Common myeloid progenitor, CD34-positive (primary cell): ENCODE measurements at regions not wholly inside any gene's neighbourhood (a gene's known extent, or its start where the extent isn't known, plus 50 kb on each side); places are given as distances from the start of the nearest gene placed in this dataset.

Experiments used
- CTCF ChIA-PET: fragments of 350-600 bp; sonication (Branson Sonifier 250); formaldehyde crosslinking; loops from one replicate; lab custom pipeline; 2021; ENCODE audit warnings: antibody characterized with exemption; lab: Charles Lee
- POLR2A ChIA-PET: fragments of 350-600 bp; sonication (Branson Sonifier 250); formaldehyde crosslinking; loops from one replicate; lab custom pipeline; 2021; ENCODE audit warnings: antibody characterized with exemption; lab: Charles Lee
- DNase-seq, 3 donors: peaks; one replicate each; pipeline versions ENCODE4 v3.0.0 to v3.0.0-alpha.2; 2013
- H3K27ac ChIP-seq, 2 experiments: 1 replicate in 1 of 2; 2 replicates in 1 of 2; pipeline ENCODE4 v1.7.0; 2013; ENCODE audit warnings: inconsistent platforms in 2 of 2, low read length in 2 of 2, mild to moderate bottlenecking in 2 of 2, low read depth in 1 of 2, moderate library complexity in 1 of 2; ENCODE audit not compliant: severe bottlenecking in 2 of 2, insufficient read depth in 1 of 2, poor library complexity in 1 of 2
- H3K27me3 ChIP-seq, 5 experiments: replicated peaks in 2 of 5; 1 replicate in 3 of 5; 2 replicates in 2 of 5; pipeline versions ENCODE4 v1.6.1 to v1.7.0; 2013; ENCODE audit warnings: low read length in 4 of 5, mild to moderate bottlenecking in 2 of 5, moderate library complexity in 2 of 5, inconsistent platforms in 1 of 5; ENCODE audit not compliant: insufficient read depth in 5 of 5, control insufficient read depth in 4 of 5
- H3K36me3 ChIP-seq, 4 experiments: 1 replicate in 2 of 4; 2 replicates in 2 of 4; pipeline versions ENCODE4 v1.6.1 to v1.7.0; 2013; ENCODE audit warnings: low read length in 3 of 4, control low read depth in 1 of 4, mild to moderate bottlenecking in 1 of 4; ENCODE audit not compliant: control insufficient read depth in 4 of 4, insufficient read depth in 4 of 4
- H3K4me1 ChIP-seq, 4 experiments: 1 replicate in 3 of 4; 2 replicates in 1 of 4; pipeline versions ENCODE4 v1.6.1 to v1.7.1; 2013; ENCODE audit warnings: low read length in 3 of 4, mild to moderate bottlenecking in 3 of 4, control low read depth in 1 of 4, inconsistent platforms in 1 of 4, moderate library complexity in 1 of 4; ENCODE audit not compliant: control insufficient read depth in 4 of 4, insufficient read depth in 4 of 4; ENCODE audit errors: control extremely low read depth in 1 of 4
- H3K4me3 ChIP-seq, 7 experiments: 1 replicate in 4 of 7; 2 replicates in 3 of 7; pipeline versions ENCODE4 v1.5.1 to v1.7.0; 2013; ENCODE audit warnings: mild to moderate bottlenecking in 7 of 7, low read length in 6 of 7, moderate library complexity in 6 of 7, inconsistent platforms in 2 of 7, low read depth in 2 of 7, control low read depth in 1 of 7; ENCODE audit not compliant: insufficient read depth in 4 of 7, control insufficient read depth in 1 of 7; ENCODE audit errors: extremely low read depth in 1 of 7
- H3K9me3 ChIP-seq, 5 experiments: 1 replicate in 4 of 5; 2 replicates in 1 of 5; pipeline versions ENCODE4 v1.6.1 to v1.7.1; 2013; ENCODE audit warnings: low read length in 4 of 5, mild to moderate bottlenecking in 2 of 5, inconsistent platforms in 1 of 5, low read depth in 1 of 5, moderate library complexity in 1 of 5; ENCODE audit not compliant: control insufficient read depth in 4 of 5, insufficient read depth in 2 of 5; ENCODE audit errors: control extremely low read depth in 1 of 5
- WGBS: methylation state at CpG from one replicate; pipeline ENCODE4 v1.1.5; 2013; ENCODE audit not compliant: insufficient coverage; 5-methylcytosine and 5-hydroxymethylcytosine counted together

GRCh38 chr1:239786464-239786863 is 305.2 kb upstream of the FMN2 start:
- no peak for DNase-seq
- WGBS = 100% methylated on average over 8 of the region's 10 CpGs

GRCh38 chr1:239792157-239792556 is 299.5 kb upstream of the FMN2 start:
- CTCF ChIA-PET = interaction anchor here (0.6 to 1.7 kb wide), 5 partner anchors 17 to 457 kb away, joined by 3 to 4 read pairs (median 3); no protein-coding TSS in a partner anchor
- H3K4me1 ChIP-seq = peaks cover 5 to 43% (median 14%) of the 10 kb centered on the region in 4 experiments
- no peak for DNase-seq

More at GRCh38 chr1:239786464-239786863, 305.2 kb upstream of the FMN2 start:
- CTCF ChIA-PET = interaction anchor here (2.1 kb wide), 1 partner anchor 15 kb away, joined by 4 read pairs; no protein-coding TSS in a partner anchor
- POLR2A ChIA-PET = no interaction called here
- peaks cover 0 to 2% (median 0%) of the 10 kb centered on the region in 4 experiments for H3K4me1 ChIP-seq
- peaks cover 0 to 4% (median 0%) of the 10 kb centered on the region in 5 experiments for H3K9me3 ChIP-seq
- H3K27ac ChIP-seq = no peak overlapping the region
- H3K4me3 ChIP-seq = no peak overlapping the region
- peaks cover 0 to 9% (median 7%) of the 10 kb centered on the region in 4 experiments for H3K36me3 ChIP-seq
- H3K27me3 ChIP-seq = no peaks in the 10 kb centered on the region

GRCh38 chr1:239795304-239795703 is 296.4 kb upstream of the FMN2 start:
- CTCF ChIA-PET = interaction anchor here (1.0 to 2.5 kb wide), 2 partner anchors 24 to 76 kb away, joined by 6 to 8 read pairs; no protein-coding TSS in a partner anchor
- peak; percentile 51 to 88 (median 71) for DNase-seq
- Histone ChIP-seq H3K27me3 (no peaks in the 10 kb centered on the region), H3K4me1 (peaks cover 5 to 43% (median 14%) of the 10 kb centered on the region in 4 experiments), H3K9me3 (no peaks in the 10 kb centered on the region), H3K36me3 (peaks cover 0 to under 1% (median 0%) of the 10 kb centered on the region in 4 experiments), H3K4me3 (peak overlapping the region in 2 of 7 experiments; percentile 43 to 57), H3K27ac (peak overlapping the region; percentile 51 to 72)
- POLR2A ChIA-PET = no interaction called here
- no CpG with 5 or more reads among the region's 3 CpGs for WGBS

More at GRCh38 chr1:239792157-239792556, 299.5 kb upstream of the FMN2 start:
- H3K4me3 ChIP-seq = no peak overlapping the region
- H3K36me3 ChIP-seq = peaks cover 0 to 9% (median 6%) of the 10 kb centered on the region in 4 experiments
- H3K27ac ChIP-seq = no peak overlapping the region
- H3K9me3 ChIP-seq = peaks cover 0 to 4% (median 0%) of the 10 kb centered on the region in 5 experiments
- POLR2A ChIA-PET = no interaction called here
- no peaks in the 10 kb centered on the region for H3K27me3 ChIP-seq

GRCh38 chr1:239799617-239800016 is 292.1 kb upstream of the FMN2 start:
- DNase-seq = no peak
- H3K4me3 ChIP-seq = no peak overlapping the region
- no peaks in the 10 kb centered on the region for H3K27me3 ChIP-seq
- ChIA-PET POLR2A (no interaction called here), CTCF (interaction anchor here (0.8 to 2.1 kb wide), 3 partner anchors 10 to 491 kb away, joined by 3 to 9 read pairs (median 4); no protein-coding TSS in a partner anchor)
- 100% methylated on average over 1 of the region's 3 CpGs for WGBS
- no peaks in the 10 kb centered on the region for H3K9me3 ChIP-seq
- peaks cover 5 to 42% (median 10%) of the 10 kb centered on the region in 4 experiments for H3K4me1 ChIP-seq
- no peaks in the 10 kb centered on the region for H3K36me3 ChIP-seq
- no peak overlapping the region for H3K27ac ChIP-seq

- POLR2A ChIA-PET = interaction anchor here (0.6 kb wide), 1 partner anchor 165 kb away, joined by 3 read pairs; no protein-coding TSS in a partner anchor
- H3K4me1 ChIP-seq = peaks cover 0 to 41% (median 9%) of the 10 kb centered on the region in 4 experiments
- no peak overlapping the region for H3K27ac ChIP-seq
- H3K27me3 ChIP-seq = no peaks in the 10 kb centered on the region
- CTCF ChIA-PET = interaction anchor here (0.7 to 2.1 kb wide), 7 partner anchors 9 to 415 kb away, joined by 3 to 9 read pairs (median 4); partner anchors contain the start of gene CHRM3
- no peaks in the 10 kb centered on the region for H3K36me3 ChIP-seq
- no peaks in the 10 kb centered on the region for H3K9me3 ChIP-seq
- no peak for DNase-seq
- H3K4me3 ChIP-seq = no peak overlapping the region
- WGBS = 67% methylated on average over 1 of the region's 3 CpGs
Observed at GRCh38 chr1:239800861-239801260, 290.8 kb upstream of the FMN2 start.

GRCh38 chr1:239802275-239802674 is 289.4 kb upstream of the FMN2 start:
- Histone ChIP-seq H3K4me1 (peaks cover 0 to 38% (median 13%) of the 10 kb centered on the region in 4 experiments), H3K9me3 (no peaks in the 10 kb centered on the region), H3K4me3 (no peak overlapping the region), H3K27me3 (no peaks in the 10 kb centered on the region), H3K27ac (no peak overlapping the region), H3K36me3 (no peaks in the 10 kb centered on the region)
- peak; percentile 29 to 50 (median 42) for DNase-seq
- ChIA-PET POLR2A (interaction anchor here (0.6 kb wide), 1 partner anchor 83 kb away, joined by 3 read pairs; no protein-coding TSS in a partner anchor), CTCF (interaction anchor here (0.9 to 1.9 kb wide), 14 partner anchors 8 to 416 kb away, joined by 3 to 8 read pairs (median 3); partner anchors contain the start of gene CHRM3)
- WGBS = 100% methylated on average over 1 of the region's 3 CpGs

GRCh38 chr1:239803781-239804180 is 287.9 kb upstream of the FMN2 start:
- H3K4me3 ChIP-seq = no peak overlapping the region
- no peaks in the 10 kb centered on the region for H3K9me3 ChIP-seq
- peaks cover 0 to 38% (median 13%) of the 10 kb centered on the region in 4 experiments for H3K4me1 ChIP-seq
- H3K36me3 ChIP-seq = peaks cover 0 to 4% (median 0%) of the 10 kb centered on the region in 4 experiments
- WGBS = 60% methylated on average over 5 of the region's 6 CpGs
- H3K27ac ChIP-seq = no peak overlapping the region
- POLR2A ChIA-PET = no interaction called here
- no peaks in the 10 kb centered on the region for H3K27me3 ChIP-seq
- CTCF ChIA-PET = interaction anchor here (0.5 to 3.0 kb wide), 10 partner anchors 9 to 518 kb away, joined by 3 to 10 read pairs (median 4); no protein-coding TSS in a partner anchor
- DNase-seq = peak in 2 of 3 donors; percentile 47 to 59
